GM18858 (cell line): ENCODE measurements at regions not wholly inside any gene's neighbourhood (a gene's known extent, or its start where the extent isn't known, plus 50 kb on each side); places are given as distances from the start of the nearest gene placed in this dataset.

Experiments
- ATAC-seq: cut with Tn5 transposase; IDR thresholded peaks from one replicate; pipeline ENCODE4 v1.9.1; 2021; ENCODE audit not compliant: unreplicated experiment

DNA sequence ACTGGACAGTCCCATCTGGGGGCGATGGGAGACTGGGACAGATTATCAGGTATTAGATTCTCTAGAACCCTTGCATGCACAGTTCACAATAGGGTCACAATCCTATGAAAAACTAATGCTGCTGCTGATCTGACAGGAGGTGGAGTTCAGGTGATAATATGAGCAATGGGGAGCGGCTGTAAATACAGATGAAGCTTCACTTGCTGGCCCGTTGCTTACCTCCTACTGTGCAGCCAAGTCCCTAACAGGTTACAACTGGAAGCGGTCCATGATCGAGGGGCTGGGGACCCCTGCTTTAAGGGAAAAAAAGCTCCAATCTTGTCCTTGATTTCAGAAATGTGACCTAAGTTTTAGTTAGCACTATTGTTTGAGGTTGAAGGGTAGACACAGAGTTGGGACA lies 175.2 kb downstream of the ZNF330 start:
- ATAC-seq: no peak

- no peak for ATAC-seq
Measured at GRCh38 chr4:141402712-141403111, 182.0 kb downstream of the ZNF330 start.

GRCh38 chr4:141403782-141404181 lies 183.1 kb downstream of the ZNF330 start:
- ATAC-seq: no peak

- ATAC-seq: no peak
Measured at GRCh38 chr4:141406237-141406636, 185.5 kb downstream of the ZNF330 start.

DNA sequence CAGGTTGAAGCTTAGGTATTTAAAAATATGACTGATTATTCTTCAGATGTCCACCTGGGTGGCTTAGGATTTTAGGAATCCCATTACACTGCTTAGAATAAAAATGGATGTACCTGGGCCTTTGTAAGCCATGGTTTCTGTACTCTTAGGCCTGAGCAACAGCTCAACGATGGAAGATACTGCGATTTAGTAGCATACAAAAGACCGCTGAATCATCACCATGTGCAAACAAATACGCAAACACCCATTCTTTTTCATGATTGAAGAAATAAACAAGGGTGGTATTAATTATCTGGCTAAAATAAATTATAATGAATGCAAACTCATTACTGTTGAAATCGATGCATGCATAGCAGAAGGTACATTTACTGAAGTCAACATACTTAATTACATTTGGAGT lies 188.9 kb downstream of the ZNF330 start:
- ATAC-seq: no peak

DNA sequence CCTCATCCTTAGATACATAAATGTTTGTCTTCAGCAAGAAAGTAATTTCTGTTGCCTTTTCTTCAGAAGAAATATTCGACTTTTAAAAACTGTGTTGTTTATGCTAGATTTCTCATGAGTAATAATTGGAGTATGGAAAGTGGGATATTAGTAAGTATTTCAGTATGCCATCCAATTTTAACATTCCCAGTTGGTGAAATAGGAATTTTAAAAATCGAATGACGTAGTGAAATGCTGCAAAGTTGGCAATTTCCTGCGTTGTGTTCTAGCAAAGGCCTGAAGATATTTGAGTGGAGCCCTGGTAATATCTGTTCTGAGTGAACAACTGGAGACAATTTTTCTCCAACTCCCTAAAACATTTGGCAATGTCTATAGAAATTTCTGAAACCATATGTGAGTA lies 190.1 kb downstream of the ZNF330 start:
- ATAC-seq: no peak

- no peak for ATAC-seq
Measured at GRCh38 chr4:141411936-141412335, 191.2 kb downstream of the ZNF330 start.

DNA sequence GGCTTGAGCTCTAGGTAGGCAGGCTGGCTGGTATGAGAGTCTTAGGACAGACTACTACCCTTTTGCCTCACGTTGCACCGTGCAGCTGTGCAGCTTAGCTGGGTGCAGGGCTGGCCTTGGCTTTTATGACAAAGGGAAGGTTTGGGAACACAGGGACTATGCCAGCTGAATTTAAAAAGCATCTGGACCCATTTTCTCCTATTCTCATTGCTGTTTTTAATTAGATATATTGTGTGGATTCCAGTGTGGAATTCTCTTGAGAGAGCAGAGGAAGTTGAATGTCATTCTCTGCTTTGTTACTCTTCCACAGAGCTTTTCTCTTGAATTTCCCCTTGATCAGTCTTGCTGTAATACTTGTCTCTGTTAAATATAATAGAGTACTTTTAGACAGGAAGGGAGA lies 192.7 kb downstream of the ZNF330 start:
- ATAC-seq: no peak

DNA sequence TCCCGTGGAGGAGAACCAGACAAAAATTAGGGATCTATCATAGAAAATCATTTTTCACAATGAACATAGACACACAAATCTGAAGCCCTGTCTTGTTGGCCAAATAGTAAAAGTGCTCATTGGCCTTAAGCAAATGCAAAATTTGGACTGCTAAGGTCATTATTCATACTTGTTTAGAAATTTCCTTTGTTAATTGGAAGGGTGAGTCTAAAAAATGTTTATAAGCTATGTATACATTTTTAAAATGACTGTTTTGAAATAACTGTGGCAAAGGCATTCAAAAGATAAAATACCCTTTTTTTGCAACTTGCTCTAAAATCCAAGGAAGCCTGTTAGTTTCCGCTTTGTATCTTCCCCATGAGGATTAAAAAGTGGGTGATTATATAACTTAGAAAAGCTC lies 195.0 kb downstream of the ZNF330 start:
- ATAC-seq: no peak

- no peak for ATAC-seq
Measured at GRCh38 chr4:141416219-141416618, 195.5 kb downstream of the ZNF330 start.

DNA sequence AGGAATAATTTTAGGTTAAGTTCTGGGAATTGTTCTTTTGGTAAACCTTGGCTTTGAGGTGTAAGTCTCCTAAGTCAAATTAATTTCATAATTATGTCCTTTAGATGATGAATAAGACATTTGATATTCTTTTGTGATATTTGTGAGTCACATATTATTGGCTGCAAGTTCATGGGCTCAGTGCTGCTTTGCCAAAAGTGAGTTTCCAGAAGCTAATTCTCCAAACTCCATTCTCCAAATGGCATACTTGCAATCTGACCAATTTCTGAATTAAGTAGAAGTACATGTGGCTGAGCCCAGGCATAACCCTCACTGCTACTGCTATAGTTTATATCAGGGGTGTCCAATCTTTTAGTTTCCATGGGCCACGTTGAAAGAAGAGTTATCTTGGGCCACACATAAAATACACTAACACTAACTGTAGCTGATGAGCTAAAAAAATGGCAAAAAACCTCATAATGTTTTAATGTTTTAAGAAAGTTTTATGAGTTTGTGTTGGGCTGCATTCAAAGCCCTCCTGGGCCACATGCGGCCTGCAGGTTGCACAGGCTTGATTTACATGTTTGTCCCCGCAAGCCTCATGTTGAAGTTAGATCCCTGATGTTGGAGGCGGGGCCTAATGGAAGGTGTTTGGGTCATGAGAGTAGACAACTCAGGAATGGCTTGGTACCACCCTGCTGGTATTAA lies 196.1 kb downstream of the ZNF330 start:
- no peak for ATAC-seq

- no peak for ATAC-seq
Measured at GRCh38 chr4:141417387-141417786, 196.7 kb downstream of the ZNF330 start.

- ATAC-seq: no peak
Measured at GRCh38 chr4:141425124-141425523, 204.4 kb downstream of the ZNF330 start.

GRCh38 chr4:141427726-141428296 lies 207.1 kb downstream of the ZNF330 start:
- no peak for ATAC-seq

GRCh38 chr4:141429933-141430332 lies 206.4 kb upstream of the IL15 start:
- no peak for ATAC-seq

- ATAC-seq: no peak
Measured at GRCh38 chr4:141430686-141431085, 205.7 kb upstream of the IL15 start.

GRCh38 chr4:141432000-141432712 lies 204.2 kb upstream of the IL15 start:
- ATAC-seq: no peak

DNA sequence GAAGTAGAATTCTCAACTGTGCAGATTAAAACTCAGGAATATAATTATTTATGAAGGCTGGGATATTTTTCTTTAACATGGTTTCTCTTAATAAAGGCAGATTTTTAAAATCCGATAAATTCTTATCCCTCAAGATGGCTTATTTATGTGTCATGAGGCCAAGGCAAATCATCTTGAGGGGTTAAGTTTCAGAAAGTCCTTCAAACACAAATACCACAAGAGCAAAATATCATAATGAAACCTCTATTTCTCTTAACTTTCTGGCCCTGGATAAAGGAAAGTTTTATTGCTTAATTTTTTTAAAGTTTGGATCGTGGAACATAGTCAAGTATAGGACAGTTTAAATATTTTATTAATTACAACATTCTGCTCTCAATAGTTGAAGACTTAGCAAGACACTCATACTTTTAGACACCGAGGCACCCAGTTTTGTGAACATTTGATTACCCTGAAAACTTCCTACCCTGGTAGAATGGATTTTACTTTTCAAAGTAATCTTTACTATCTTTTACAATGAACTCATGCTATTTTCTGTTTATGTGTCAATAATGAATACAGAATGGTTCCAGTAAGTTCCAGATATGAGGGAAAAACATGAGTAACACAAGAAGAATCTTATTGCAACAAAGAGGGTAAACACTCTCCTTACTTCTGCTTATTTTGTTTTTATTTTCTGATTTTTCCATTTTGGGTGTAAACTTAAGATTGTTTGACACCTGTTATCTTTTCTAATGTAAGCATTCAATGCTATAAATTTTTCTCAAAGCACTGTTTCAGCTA lies 200.7 kb upstream of the IL15 start:
- ATAC-seq: no peak

- ATAC-seq: no peak
Measured at GRCh38 chr4:141439223-141439622, 197.2 kb upstream of the IL15 start.

DNA sequence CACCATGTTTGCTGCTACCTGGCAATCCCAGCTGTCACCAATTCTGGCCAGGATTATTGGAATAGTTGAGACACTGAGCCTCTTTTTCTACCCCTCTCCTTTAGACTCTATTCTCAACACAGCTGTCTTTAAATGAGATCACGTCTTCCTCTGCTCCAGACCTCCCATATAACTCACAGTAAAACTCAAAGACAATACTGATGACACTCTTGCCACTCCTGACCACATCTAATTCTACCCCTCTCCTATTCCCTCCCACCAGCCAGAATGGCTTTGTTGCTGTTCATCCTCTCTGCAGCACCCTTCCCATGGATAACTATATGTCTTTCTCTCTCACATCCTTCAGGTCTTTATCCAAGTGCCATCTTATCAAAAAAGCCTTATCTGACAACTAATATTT lies 188.6 kb upstream of the IL15 start:
- no peak for ATAC-seq

DNA sequence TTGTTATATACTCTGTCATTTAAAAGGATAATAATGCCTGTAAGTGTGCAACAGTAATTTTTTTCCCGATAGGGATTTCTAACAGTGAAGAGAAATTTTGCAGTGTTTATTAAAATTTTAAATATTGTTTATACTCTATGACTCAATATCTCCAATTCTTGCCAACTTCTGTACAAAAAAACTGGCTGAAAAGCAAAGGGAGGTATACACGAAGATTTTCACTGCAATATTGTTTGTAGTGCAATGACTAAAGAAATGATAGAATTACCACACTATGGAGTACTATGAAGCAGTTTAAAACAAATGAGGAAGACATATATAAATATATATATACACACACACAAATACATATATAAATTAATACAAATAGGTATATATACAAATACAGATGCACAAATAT lies 187.9 kb upstream of the IL15 start:
- ATAC-seq: no peak

GRCh38 chr4:141449927-141450326 lies 186.5 kb upstream of the IL15 start:
- no peak for ATAC-seq
